HAP-1 (cell line): ENCODE measurements at regions not wholly inside any gene's neighbourhood (a gene's known extent, or its start where the extent isn't known, plus 50 kb on each side); places are given as distances from the start of the nearest gene placed in this dataset.

Source experiments
- DNase-seq, 2 experiments: peaks; one replicate each; pipeline ENCODE4 v3.0.0-alpha.2; 2016 to 2020; ENCODE audit warnings: low spot score in 2 of 2
- H3K27me3 ChIP-seq: fragments of 250-450 bp; sonication (Bioruptor Pico); 2 replicates; pipeline ENCODE4 v1.5.1; 2020; ENCODE audit warnings: low read depth, mild to moderate bottlenecking, moderate library complexity
- H3K36me3 ChIP-seq: fragments of 250-450 bp; sonication (Bioruptor Pico); replicated peaks from 2 replicates; pipeline ENCODE4 v1.5.1; 2020; ENCODE audit warnings: mild to moderate bottlenecking
- H3K4me1 ChIP-seq: fragments of 250-450 bp; sonication (Bioruptor Pico); 2 replicates; pipeline ENCODE4 v1.5.1; 2020; ENCODE audit warnings: mild to moderate bottlenecking
- H3K4me3 ChIP-seq: fragments of 250-450 bp; sonication (Bioruptor Pico); 2 replicates; pipeline ENCODE4 v1.5.1; 2020; ENCODE audit warnings: mild to moderate bottlenecking, moderate library complexity
- H3K9me3 ChIP-seq: fragments of 250-450 bp; sonication (Bioruptor Pico); 2 replicates; pipeline ENCODE4 v1.5.1; 2020; ENCODE audit warnings: mild to moderate bottlenecking, moderate library complexity
- in situ Hi-C: fragments of 300-500 bp; cut with MboI; formaldehyde crosslinking; loops from 3 replicates; pipeline ENCODE4 v1.14.3; 2020; ENCODE audit warnings: low sequenced_read_pairs, inconsistent platforms, mixed read lengths

GRCh38 chr18:25451077-25451658 lies 99.2 kb upstream of the ZNF521 start:
- in situ Hi-C loops: no loop called here
- Histone ChIP-seq H3K36me3 (no peaks in the 10 kb centered on the region), H3K27me3 (no peaks in the 10 kb centered on the region), H3K4me1 (no peaks in the 10 kb centered on the region), H3K4me3 (no peak overlapping the region), H3K9me3 (no peaks in the 10 kb centered on the region)
- DNase-seq: no peak

DNA sequence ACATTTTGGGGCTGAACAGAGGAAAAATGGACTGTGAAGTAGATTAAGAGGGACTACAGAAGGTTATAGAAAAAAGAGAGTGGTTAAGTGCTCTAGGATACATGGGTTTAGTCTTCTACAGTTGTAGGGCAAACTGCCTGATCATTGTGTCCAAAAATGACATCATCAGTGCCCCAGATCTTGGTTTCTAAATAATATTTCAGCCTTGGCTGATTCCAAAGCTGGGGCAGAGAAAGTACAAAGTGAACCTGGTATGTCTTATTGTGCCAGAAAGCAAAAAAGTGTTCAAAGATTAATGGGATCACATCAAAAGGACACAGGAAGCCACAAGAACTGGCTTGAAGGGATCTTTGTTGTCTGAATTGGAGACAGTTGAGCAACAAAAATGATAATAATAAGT lies 97.1 kb upstream of the ZNF521 start:
- no peak overlapping the region for H3K4me3 ChIP-seq
- no peaks in the 10 kb centered on the region for H3K36me3 ChIP-seq
- H3K27me3 ChIP-seq: no peaks in the 10 kb centered on the region
- no peaks in the 10 kb centered on the region for H3K4me1 ChIP-seq
- in situ Hi-C loops: no loop called here
- DNase-seq: no peak
- no peaks in the 10 kb centered on the region for H3K9me3 ChIP-seq

GRCh38 chr18:25446972-25447371 lies 95.0 kb upstream of the ZNF521 start:
- H3K27me3 ChIP-seq: no peaks in the 10 kb centered on the region
- in situ Hi-C loops: no loop called here
- no peaks in the 10 kb centered on the region for H3K36me3 ChIP-seq
- H3K9me3 ChIP-seq: no peaks in the 10 kb centered on the region
- DNase-seq: no peak
- no peak overlapping the region for H3K4me3 ChIP-seq
- H3K4me1 ChIP-seq: no peaks in the 10 kb centered on the region

- no peak overlapping the region for H3K4me3 ChIP-seq
- in situ Hi-C loops: no loop called here
- H3K9me3 ChIP-seq: no peaks in the 10 kb centered on the region
- H3K36me3 ChIP-seq: no peaks in the 10 kb centered on the region
- no peaks in the 10 kb centered on the region for H3K27me3 ChIP-seq
- no peaks in the 10 kb centered on the region for H3K4me1 ChIP-seq
- no peak for DNase-seq
Observed at GRCh38 chr18:25445430-25445829, 93.5 kb upstream of the ZNF521 start.

GRCh38 chr18:25443776-25444175 lies 91.8 kb upstream of the ZNF521 start:
- no peaks in the 10 kb centered on the region for H3K9me3 ChIP-seq
- no peaks in the 10 kb centered on the region for H3K36me3 ChIP-seq
- no peak overlapping the region for H3K4me3 ChIP-seq
- no peaks in the 10 kb centered on the region for H3K4me1 ChIP-seq
- DNase-seq: no peak
- H3K27me3 ChIP-seq: no peaks in the 10 kb centered on the region
- in situ Hi-C loops: no loop called here

- no peak for DNase-seq
- in situ Hi-C loops: no loop called here
- no peaks in the 10 kb centered on the region for H3K36me3 ChIP-seq
Observed at GRCh38 chr18:25435149-25435782, 83.3 kb upstream of the ZNF521 start.

DNA sequence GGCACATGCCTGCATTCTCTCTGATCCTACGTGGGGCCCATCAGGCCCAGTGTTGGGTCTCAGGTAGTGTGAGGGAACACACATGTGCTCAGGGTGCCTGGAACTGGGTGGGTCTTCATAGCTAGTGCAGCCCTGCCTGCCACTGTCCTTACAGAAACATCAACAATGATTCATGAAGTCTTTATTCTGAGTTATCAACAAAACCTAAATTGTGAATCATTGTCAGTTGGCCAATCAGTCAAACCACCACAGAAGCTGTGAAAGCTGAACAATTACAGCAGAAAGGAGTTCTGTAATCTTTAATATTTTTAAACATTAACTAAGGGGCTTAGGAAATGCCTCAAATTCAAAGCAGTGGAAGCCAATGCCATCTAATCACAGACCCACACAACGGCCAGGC lies 82.8 kb upstream of the ZNF521 start:
- DNase-seq: no peak
- Histone ChIP-seq H3K9me3 (no peaks in the 10 kb centered on the region), H3K4me3 (no peak overlapping the region), H3K36me3 (no peaks in the 10 kb centered on the region), H3K4me1 (no peaks in the 10 kb centered on the region), H3K27me3 (no peaks in the 10 kb centered on the region)
- in situ Hi-C loops: no loop called here

More at GRCh38 chr18:25435149-25435782, 83.3 kb upstream of the ZNF521 start:
- no peaks in the 10 kb centered on the region for H3K27me3 ChIP-seq
- no peaks in the 10 kb centered on the region for H3K9me3 ChIP-seq
- H3K4me1 ChIP-seq: no peaks in the 10 kb centered on the region
- no peak overlapping the region for H3K4me3 ChIP-seq

GRCh38 chr18:25433590-25433989 lies 81.6 kb upstream of the ZNF521 start:
- no peaks in the 10 kb centered on the region for H3K27me3 ChIP-seq
- in situ Hi-C loops: no loop called here
- no peaks in the 10 kb centered on the region for H3K9me3 ChIP-seq
- H3K36me3 ChIP-seq: no peaks in the 10 kb centered on the region
- no peak for DNase-seq
- H3K4me3 ChIP-seq: no peak overlapping the region
- H3K4me1 ChIP-seq: no peaks in the 10 kb centered on the region

GRCh38 chr18:25425024-25425423 lies 73.1 kb upstream of the ZNF521 start:
- no peak overlapping the region for H3K4me3 ChIP-seq
- in situ Hi-C loops: no loop called here
- DNase-seq: no peak
- 0 out of 2 replicates have a peak, but pooled peaks cover 2% of the 10 kb centered on the region for H3K27me3 ChIP-seq
- no peaks in the 10 kb centered on the region for H3K9me3 ChIP-seq
- no peaks in the 10 kb centered on the region for H3K36me3 ChIP-seq
- H3K4me1 ChIP-seq: no peaks in the 10 kb centered on the region

GRCh38 chr18:25423760-25424159 lies 71.8 kb upstream of the ZNF521 start:
- no peaks in the 10 kb centered on the region for H3K4me1 ChIP-seq
- in situ Hi-C loops: no loop called here
- H3K36me3 ChIP-seq: no peaks in the 10 kb centered on the region
- H3K9me3 ChIP-seq: no peaks in the 10 kb centered on the region
- no peak for DNase-seq
- no peak overlapping the region for H3K4me3 ChIP-seq
- 0 out of 2 replicates have a peak, but pooled peaks cover 2% of the 10 kb centered on the region for H3K27me3 ChIP-seq

DNA sequence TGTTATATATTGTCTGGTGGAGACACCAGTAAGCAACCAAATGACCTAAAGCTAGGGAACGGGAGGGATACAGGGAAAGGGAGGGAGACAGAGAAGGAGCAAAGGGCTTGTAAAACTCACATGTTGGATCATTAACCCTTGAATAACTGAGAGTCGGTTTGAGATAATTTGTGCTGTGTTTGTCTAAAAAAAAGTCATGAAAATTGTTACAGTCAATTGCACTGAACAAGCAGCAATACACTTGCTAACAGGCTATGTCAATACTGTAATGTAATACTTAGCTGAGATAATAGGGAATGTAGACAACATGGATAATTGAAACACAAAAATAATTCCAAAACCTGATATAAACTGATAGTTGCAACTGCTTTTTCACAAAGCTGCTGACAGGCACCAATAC lies 71.3 kb upstream of the ZNF521 start:
- Histone ChIP-seq H3K36me3 (no peaks in the 10 kb centered on the region), H3K27me3 (0 out of 2 replicates have a peak, but pooled peaks cover 2% of the 10 kb centered on the region), H3K4me3 (no peak overlapping the region), H3K9me3 (no peaks in the 10 kb centered on the region), H3K4me1 (no peaks in the 10 kb centered on the region)
- DNase-seq: no peak
- in situ Hi-C loops: no loop called here

DNA sequence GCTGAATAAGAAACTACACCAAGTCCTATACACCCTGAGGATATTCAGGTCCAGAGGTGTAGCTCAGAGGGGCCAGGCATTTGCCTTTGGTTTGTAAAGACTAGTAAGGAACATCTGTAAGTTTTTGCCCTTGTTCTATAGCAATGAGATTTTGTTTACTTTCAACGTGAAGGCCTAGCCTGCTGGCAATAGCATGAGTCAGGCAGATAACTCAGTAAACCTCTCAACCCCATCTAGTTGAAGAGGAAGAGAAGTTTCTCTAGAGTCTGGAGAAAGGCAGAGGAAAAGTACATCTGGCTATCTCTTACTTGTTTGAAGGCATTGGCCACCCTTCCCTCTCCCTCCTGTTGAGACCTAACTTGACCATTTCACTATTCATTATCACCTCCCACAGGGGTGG lies 70.3 kb upstream of the ZNF521 start:
- Histone ChIP-seq H3K4me1 (no peaks in the 10 kb centered on the region), H3K4me3 (no peak overlapping the region), H3K27me3 (0 out of 2 replicates have a peak, but pooled peaks cover 2% of the 10 kb centered on the region), H3K36me3 (no peaks in the 10 kb centered on the region), H3K9me3 (no peaks in the 10 kb centered on the region)
- DNase-seq: no peak
- in situ Hi-C loops: no loop called here

DNA sequence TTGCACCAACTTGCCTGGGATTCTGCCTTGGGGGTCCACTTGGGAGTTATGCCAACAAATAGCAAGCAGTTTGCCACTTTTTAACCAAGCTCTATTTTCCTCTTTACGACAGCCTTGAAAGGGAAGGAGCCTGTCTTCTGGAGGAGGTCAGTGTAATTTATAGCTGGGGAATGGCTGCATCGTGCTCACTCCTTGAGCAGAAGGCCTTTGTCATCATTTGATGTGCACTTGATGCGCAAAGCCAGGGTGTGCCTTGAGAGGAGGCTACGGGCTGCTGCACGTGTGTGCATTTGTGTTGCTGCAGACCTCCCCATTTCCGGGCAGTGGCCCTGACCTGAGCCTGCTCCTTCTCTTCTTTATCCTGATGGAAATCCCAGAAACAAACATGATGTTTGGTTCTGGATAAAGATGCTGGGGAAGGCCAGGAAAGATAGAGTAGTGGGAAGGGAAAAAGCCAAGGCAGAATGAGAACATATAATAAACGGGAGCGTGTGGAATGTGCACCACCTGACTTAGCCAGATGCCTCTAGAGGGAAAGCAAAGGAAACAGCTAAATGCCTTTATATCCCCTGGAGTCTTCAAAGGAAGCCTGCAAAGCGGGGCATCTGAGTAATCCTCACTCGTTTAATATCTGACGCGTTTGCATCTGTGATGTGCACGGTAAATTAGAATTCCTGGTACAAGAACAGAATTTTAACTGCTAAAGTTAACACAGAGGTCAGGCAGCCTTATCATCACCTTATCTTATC lies 68.3 kb upstream of the ZNF521 start:
- Histone ChIP-seq H3K9me3 (no peaks in the 10 kb centered on the region), H3K4me3 (no peak overlapping the region), H3K4me1 (no peaks in the 10 kb centered on the region), H3K36me3 (no peaks in the 10 kb centered on the region), H3K27me3 (0 out of 2 replicates have a peak, but pooled peaks cover 2% of the 10 kb centered on the region)
- in situ Hi-C loops: no loop called here
- DNase-seq: no peak

DNA sequence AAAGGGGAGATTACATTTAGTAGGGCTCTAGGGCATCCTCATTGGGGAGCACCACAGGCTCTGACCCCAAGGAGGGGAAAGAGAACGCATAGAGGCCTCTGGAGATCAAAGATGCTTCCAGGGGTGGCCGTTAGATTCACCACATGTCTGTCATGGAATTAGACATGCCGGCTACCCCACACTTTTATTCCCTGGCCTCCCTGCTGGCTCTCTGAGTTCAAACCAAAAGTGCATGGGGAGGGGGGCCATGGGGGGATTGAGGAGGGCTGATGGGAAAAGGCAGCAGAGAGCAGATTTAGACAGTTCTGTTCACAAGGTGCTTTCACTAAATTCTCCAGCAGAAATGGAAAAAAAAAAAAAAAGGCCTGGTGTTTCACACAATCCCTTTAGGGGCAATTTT lies 64.4 kb upstream of the ZNF521 start:
- in situ Hi-C loops: no loop called here
- no peak overlapping the region for H3K4me3 ChIP-seq
- no peaks in the 10 kb centered on the region for H3K27me3 ChIP-seq
- no peaks in the 10 kb centered on the region for H3K36me3 ChIP-seq
- no peak for DNase-seq
- H3K4me1 ChIP-seq: no peaks in the 10 kb centered on the region
- H3K9me3 ChIP-seq: no peaks in the 10 kb centered on the region
